IPS-18a (cell line): ENCODE measurements at regions not wholly inside any gene's neighbourhood (a gene's known extent, or its start where the extent isn't known, plus 50 kb on each side); places are given as distances from the start of the nearest gene placed in this dataset.

Source experiments
- H3K27ac ChIP-seq: one replicate; pipeline ENCODE4 v1.5.1; 2013; ENCODE audit warnings: low read length
- H3K27me3 ChIP-seq: one replicate; pipeline ENCODE4 v1.6.1; 2013; ENCODE audit warnings: mild to moderate bottlenecking, low read length; ENCODE audit not compliant: control insufficient read depth, insufficient read depth
- H3K36me3 ChIP-seq: one replicate; pipeline ENCODE4 v1.6.1; 2013; ENCODE audit warnings: low read depth, low read length; ENCODE audit not compliant: control insufficient read depth
- H3K4me1 ChIP-seq: one replicate; pipeline ENCODE4 v1.6.1; 2013; ENCODE audit warnings: low read depth, low read length; ENCODE audit not compliant: control insufficient read depth
- H3K4me3 ChIP-seq: one replicate; pipeline ENCODE4 v1.5.1; 2013; ENCODE audit warnings: low read length
- H3K9ac ChIP-seq: one replicate; pipeline ENCODE4 v1.6.1; 2013; ENCODE audit warnings: mild to moderate bottlenecking, low read length, moderate library complexity
- H3K9me3 ChIP-seq: one replicate; pipeline ENCODE4 v1.6.1; 2013; ENCODE audit warnings: low read depth, low read length; ENCODE audit not compliant: control insufficient read depth

- no peaks in the 10 kb centered on the region for H3K36me3 ChIP-seq
- no peak overlapping the region for H3K27ac ChIP-seq
- no peaks in the 10 kb centered on the region for H3K4me1 ChIP-seq
- no peaks in the 10 kb centered on the region for H3K27me3 ChIP-seq
- H3K9ac ChIP-seq = no peak overlapping the region
- no peak overlapping the region for H3K4me3 ChIP-seq
- H3K9me3 ChIP-seq = no peaks in the 10 kb centered on the region
These were observed 246.7 kb downstream of the HS3ST1 start for GRCh38 chr4:11182031-11182430.

GRCh38 chr4:11179796-11180195 lies 248.9 kb downstream of the HS3ST1 start:
- H3K27ac ChIP-seq = no peak overlapping the region
- no peak overlapping the region for H3K4me3 ChIP-seq
- H3K4me1 ChIP-seq = no peaks in the 10 kb centered on the region
- H3K36me3 ChIP-seq = no peaks in the 10 kb centered on the region
- H3K27me3 ChIP-seq = no peaks in the 10 kb centered on the region
- H3K9me3 ChIP-seq = no peaks in the 10 kb centered on the region
- H3K9ac ChIP-seq = no peak overlapping the region

- no peaks in the 10 kb centered on the region for H3K36me3 ChIP-seq
- H3K27me3 ChIP-seq = no peaks in the 10 kb centered on the region
- H3K9ac ChIP-seq = no peak overlapping the region
- no peak overlapping the region for H3K27ac ChIP-seq
- no peaks in the 10 kb centered on the region for H3K9me3 ChIP-seq
- H3K4me1 ChIP-seq = no peaks in the 10 kb centered on the region
- no peak overlapping the region for H3K4me3 ChIP-seq
These were observed 250.3 kb downstream of the HS3ST1 start for GRCh38 chr4:11178433-11178832.

DNA sequence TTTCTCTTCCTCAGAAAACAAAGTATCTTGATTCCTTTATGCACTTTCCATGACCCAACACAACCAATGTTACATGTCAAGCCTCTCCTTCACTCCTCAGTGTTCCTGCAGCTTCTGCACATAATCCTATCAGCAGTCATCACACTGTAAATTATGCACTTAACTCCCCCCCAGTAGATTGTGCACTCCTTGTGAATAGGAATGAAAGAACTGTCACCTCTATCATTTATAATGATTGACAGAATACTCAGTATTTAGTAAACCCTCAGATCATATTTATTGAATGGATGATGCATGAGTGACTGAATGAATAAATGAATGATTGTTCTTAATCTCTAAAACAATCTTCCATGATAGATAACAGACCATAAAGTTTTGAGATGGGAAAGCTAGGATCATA lies 253.3 kb downstream of the HS3ST1 start:
- Histone ChIP-seq H3K4me1 (no peaks in the 10 kb centered on the region), H3K27ac (no peak overlapping the region), H3K9me3 (no peaks in the 10 kb centered on the region), H3K4me3 (no peak overlapping the region), H3K9ac (no peak overlapping the region), H3K36me3 (no peaks in the 10 kb centered on the region), H3K27me3 (no peaks in the 10 kb centered on the region)

DNA sequence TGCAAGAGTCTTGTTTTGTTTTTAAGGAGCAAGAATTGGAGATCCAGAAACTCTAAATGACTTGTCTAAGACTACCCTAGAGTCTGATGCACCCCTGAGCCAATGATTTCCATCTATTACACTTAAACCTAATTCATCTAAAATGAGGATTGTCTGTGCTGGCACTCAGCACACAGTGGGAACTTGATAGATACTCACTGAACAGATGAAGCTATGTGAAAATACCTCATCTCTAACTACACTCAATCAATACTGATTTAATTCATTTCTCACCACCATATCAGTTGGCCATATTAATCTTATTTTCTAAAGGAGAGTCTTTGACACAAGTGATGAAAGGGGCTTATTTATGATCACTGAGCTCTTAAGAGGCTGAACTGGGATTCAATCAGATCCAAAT lies 262.1 kb downstream of the HS3ST1 start:
- H3K27me3 ChIP-seq = no peaks in the 10 kb centered on the region

GRCh38 chr4:11166034-11166433 lies 262.7 kb downstream of the HS3ST1 start:
- Histone ChIP-seq H3K4me3 (no peak overlapping the region), H3K9ac (no peak overlapping the region), H3K4me1 (no peaks in the 10 kb centered on the region), H3K27me3 (no peaks in the 10 kb centered on the region), H3K36me3 (no peaks in the 10 kb centered on the region), H3K27ac (no peak overlapping the region), H3K9me3 (no peaks in the 10 kb centered on the region)

More for the DNA sequence above, 262.1 kb downstream of the HS3ST1 start:
- H3K4me1 ChIP-seq = no peaks in the 10 kb centered on the region
- H3K9me3 ChIP-seq = no peaks in the 10 kb centered on the region
- H3K9ac ChIP-seq = no peak overlapping the region
- H3K4me3 ChIP-seq = no peak overlapping the region
- no peak overlapping the region for H3K27ac ChIP-seq
- H3K36me3 ChIP-seq = no peaks in the 10 kb centered on the region

GRCh38 chr4:11165052-11165451 lies 263.6 kb downstream of the HS3ST1 start:
- H3K4me1 ChIP-seq = no peaks in the 10 kb centered on the region
- H3K9me3 ChIP-seq = no peaks in the 10 kb centered on the region
- no peaks in the 10 kb centered on the region for H3K36me3 ChIP-seq
- H3K27me3 ChIP-seq = no peaks in the 10 kb centered on the region
- H3K27ac ChIP-seq = no peak overlapping the region
- H3K4me3 ChIP-seq = no peak overlapping the region
- no peak overlapping the region for H3K9ac ChIP-seq

- Histone ChIP-seq H3K9ac (no peak overlapping the region), H3K9me3 (no peaks in the 10 kb centered on the region), H3K27me3 (no peaks in the 10 kb centered on the region), H3K4me3 (no peak overlapping the region), H3K36me3 (no peaks in the 10 kb centered on the region), H3K27ac (no peak overlapping the region), H3K4me1 (peaks cover 9% of the 10 kb centered on the region)
These were observed 268.4 kb downstream of the HS3ST1 start for GRCh38 chr4:11160288-11160687.

DNA sequence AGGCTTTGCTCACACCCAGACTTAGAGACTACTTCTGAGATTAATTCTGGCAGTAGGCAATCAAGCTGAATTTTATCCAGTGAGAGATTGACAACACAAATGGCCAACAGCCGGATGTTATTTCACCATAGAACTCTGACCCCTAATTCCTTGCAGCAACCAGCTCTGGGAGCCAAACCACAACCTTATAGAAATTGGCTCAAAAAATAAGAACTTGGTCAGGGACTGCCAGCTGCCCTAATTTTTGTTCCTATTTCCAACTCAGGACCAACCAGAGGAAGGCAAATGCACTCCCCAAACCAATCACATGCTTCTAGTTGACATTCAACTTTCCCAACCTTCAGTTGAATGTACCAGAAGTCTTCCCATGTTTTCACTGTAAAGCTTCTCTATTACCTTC lies 269.7 kb downstream of the HS3ST1 start:
- Histone ChIP-seq H3K4me1 (peaks cover 20% of the 10 kb centered on the region), H3K9me3 (no peaks in the 10 kb centered on the region), H3K36me3 (no peaks in the 10 kb centered on the region), H3K27ac (no peak overlapping the region), H3K27me3 (no peaks in the 10 kb centered on the region), H3K9ac (no peak overlapping the region), H3K4me3 (no peak overlapping the region)

GRCh38 chr4:11155208-11155867 lies 273.4 kb downstream of the HS3ST1 start:
- Histone ChIP-seq H3K27me3 (no peaks in the 10 kb centered on the region), H3K27ac (no peak overlapping the region), H3K4me3 (no peak overlapping the region), H3K36me3 (no peaks in the 10 kb centered on the region), H3K4me1 (peaks cover 23% of the 10 kb centered on the region), H3K9me3 (no peaks in the 10 kb centered on the region), H3K9ac (no peak overlapping the region)

DNA sequence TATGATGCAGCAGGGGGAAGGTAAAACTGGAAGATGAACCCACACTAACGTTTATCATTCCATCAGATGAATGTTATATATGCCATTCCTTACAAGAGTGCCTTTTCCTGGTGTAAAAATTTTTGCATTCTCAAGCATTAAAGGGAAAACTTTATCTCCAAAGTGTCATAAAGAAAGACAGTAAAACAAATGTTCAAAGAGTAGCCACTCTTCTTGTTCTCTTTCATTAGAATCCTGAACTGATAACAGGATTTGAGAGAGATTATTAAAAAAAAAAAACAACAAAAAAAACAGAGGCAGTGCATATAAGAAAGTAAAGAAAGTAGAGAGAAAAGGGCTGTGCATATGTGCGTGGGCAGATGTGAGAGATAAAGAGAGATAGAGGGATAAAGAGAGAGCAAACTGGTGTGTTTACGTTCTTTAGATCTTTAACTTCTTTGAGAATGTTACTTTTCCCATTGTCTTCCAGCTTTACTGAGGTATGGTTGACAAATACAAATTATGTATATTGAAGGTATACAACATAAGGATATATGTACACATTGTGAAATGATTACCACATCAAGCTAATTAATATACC lies 275.4 kb downstream of the HS3ST1 start:
- Histone ChIP-seq H3K27ac (no peak overlapping the region), H3K9ac (no peak overlapping the region), H3K9me3 (no peaks in the 10 kb centered on the region), H3K36me3 (no peaks in the 10 kb centered on the region), H3K4me3 (no peak overlapping the region), H3K4me1 (peaks cover 28% of the 10 kb centered on the region), H3K27me3 (no peaks in the 10 kb centered on the region)

DNA sequence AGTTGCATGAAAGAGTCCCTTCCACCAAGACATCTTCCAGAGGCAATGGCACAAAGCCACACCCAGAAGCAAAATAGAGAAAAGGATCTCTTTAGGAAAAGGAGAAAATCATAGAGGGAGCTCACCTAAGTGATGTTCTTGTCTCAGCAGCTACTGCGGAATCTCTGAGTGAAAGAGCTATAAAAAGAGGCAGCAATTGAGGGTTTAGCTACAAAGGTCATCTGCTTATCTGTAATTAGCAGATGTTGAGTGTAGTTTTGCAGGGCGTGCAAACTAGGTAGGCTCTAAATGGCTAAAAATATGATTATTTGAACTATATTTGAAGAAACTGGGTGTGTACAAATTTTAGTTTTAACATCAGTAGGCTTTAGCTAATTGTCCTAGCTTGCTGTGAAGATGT lies 276.0 kb downstream of the HS3ST1 start:
- Histone ChIP-seq H3K36me3 (no peaks in the 10 kb centered on the region), H3K9ac (no peak overlapping the region), H3K9me3 (no peaks in the 10 kb centered on the region), H3K4me3 (no peak overlapping the region), H3K4me1 (peaks cover 28% of the 10 kb centered on the region), H3K27ac (no peak overlapping the region), H3K27me3 (no peaks in the 10 kb centered on the region)
